Frontal cortex (tissue), 3 donors: ENCODE measurements at regions not wholly inside any gene's neighbourhood (a gene's known extent, or its start where the extent isn't known, plus 50 kb on each side); places are given as distances from the start of the nearest gene placed in this dataset.
"Not testable (repeated sequence)": the region's sequence is repeated elsewhere in the genome, so short reads cannot be mapped to it uniquely, and the experiment has no call there.

Experiments used
- DNase-seq, 2 donors: peaks; one replicate each; pipeline ENCODE4 v3.0.0; 2012; ENCODE audit warnings: low spot score in 2 of 2
- FAIRE-seq: peaks from 2 replicates; lab custom pipeline; 2012; peaks lifted over from hg19 to GRCh38; lab: Jason Lieb, UNC
- donor health status: control.
- donor health status: control.
- donor health status: control.

- DNase-seq (no peak), FAIRE-seq (no peak)
Measured at GRCh38 chr2:208890486-208890885, 483.9 kb downstream of the PTH2R start.

DNA sequence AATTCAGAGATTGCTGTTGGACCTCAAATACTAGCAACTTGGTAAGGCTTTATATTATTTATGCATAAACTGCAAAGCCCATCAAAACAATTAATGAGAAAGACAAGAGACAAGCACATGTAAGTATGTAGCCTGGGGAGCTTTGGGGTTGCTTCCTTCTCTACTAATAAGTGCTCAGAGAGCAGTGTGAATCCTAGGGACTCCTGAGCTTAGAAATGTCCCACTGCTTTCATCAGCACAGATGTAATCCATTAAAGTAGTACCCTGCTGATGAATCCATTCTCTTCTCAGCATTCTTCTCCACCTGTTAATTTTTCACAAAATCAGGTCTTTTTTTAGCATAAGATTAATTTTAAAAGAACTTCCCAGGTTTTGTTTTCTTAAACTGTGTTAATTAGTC lies 485.6 kb downstream of the PTH2R start:
- FAIRE-seq = no peak
- no peak for DNase-seq

DNA sequence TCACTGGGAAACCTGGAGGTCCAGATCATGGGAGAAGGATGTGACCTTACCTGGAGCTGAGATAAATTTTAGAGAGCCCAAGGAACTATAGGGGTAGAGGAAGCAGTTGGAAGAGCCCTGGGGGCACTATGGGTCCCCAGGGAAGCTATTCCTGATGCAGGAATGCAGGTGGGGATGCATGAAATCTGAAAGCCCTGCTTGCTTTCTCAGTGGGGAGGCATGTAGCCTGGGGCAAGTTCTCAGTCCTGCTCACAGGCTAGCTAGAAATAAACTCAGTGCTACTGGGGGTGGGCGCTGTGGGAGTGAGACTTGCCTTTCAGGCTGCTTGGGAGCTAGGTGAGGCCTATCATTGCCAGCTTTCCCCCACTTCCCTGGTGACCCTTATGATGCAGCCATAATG lies 499.7 kb downstream of the PTH2R start:
- FAIRE-seq (no peak), DNase-seq (no peak)

DNA sequence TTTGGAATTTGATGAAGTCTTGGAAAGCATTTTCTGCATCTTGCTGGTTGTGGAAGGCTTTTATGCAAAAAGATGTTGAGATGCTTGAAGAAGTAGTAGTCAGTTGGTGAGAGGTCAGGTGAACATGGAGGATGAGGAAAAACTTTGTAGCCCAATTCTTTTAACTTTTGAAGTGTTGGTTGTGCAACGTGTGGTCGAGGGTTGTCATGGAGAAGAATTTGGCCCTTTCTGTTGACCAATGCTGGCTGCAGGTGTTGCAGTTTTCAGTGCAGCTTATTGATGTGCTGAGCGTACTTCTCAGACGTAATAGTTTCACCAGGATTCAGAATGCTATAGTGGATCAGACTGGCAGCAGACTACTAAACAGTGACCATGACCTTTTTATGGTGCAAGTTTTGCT lies 508.4 kb upstream of the MAP2 start:
- no peak for FAIRE-seq
- no peak for DNase-seq

DNA sequence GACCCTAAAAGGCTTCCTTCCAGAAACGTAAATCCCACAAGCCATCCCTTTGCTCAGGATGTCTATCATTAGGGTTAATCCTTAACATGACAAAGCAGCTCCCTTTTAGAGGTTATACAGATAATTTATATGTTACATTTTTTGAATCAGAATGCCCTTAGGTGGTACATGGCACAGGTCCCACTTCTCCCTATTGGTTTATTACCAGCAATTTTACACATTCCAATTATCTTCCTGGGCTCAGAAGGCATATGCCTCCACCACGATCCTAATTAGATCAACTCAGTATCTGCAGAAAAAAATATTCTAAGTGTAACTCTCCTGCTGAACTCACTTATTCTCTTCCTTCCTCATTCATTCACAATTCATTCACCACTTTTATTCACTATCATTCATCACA lies 507.0 kb upstream of the MAP2 start:
- FAIRE-seq (no peak), DNase-seq (no peak)

- FAIRE-seq = not testable (repeated sequence)
Measured at GRCh38 chr2:208921358-208921757, 502.5 kb upstream of the MAP2 start.

GRCh38 chr2:208927867-208928266 lies 496.0 kb upstream of the MAP2 start:
- DNase-seq = no peak
- FAIRE-seq = no peak

More at GRCh38 chr2:208921358-208921757, 502.5 kb upstream of the MAP2 start:
- not testable (repeated sequence) for DNase-seq

GRCh38 chr2:208929139-208929864 lies 494.5 kb upstream of the MAP2 start:
- FAIRE-seq (no peak), DNase-seq (no peak)

- no peak for FAIRE-seq
- no peak for DNase-seq
Measured at GRCh38 chr2:208929894-208930427, 493.9 kb upstream of the MAP2 start.

DNA sequence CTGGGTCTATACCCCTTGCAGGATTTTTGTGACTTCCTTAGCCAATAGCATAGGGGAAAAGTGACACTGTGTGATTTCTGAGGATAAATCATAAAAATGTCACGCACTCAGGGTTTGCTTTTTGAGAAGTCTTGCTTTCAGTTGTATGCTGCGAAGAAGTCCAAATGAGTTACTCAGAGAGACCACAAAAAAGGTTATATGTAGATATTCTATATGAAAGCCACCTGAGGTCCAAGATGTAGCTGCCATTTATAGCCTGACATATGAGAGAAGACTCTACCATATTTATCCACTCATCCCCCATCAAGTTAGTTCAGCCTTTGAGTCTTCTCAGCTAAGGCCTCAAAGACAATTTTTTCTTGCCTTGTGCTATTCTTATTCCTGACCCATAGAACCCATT lies 488.3 kb upstream of the MAP2 start:
- FAIRE-seq (no peak), DNase-seq (no peak)

DNA sequence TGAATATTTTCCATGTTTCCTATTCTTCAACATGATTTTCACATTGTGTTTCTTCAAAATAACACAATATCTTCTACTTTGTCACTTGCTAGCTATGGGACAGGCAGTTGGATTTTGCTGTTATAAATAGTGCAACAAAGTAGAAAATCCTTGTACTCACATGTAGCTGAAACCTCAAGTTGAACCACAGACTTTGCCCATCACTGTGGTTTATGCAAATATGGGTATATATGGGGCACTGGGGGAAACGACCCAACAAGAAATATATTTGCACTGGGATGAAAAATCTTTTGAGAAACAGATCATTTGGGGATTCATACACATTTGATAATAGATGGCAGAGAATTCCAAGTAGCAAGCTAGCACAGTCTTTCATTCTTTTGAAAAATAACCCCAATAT lies 486.3 kb upstream of the MAP2 start:
- DNase-seq (no peak), FAIRE-seq (no peak)

- no peak for DNase-seq
- no peak for FAIRE-seq
Measured at GRCh38 chr2:208939852-208940251, 484.0 kb upstream of the MAP2 start.

DNA sequence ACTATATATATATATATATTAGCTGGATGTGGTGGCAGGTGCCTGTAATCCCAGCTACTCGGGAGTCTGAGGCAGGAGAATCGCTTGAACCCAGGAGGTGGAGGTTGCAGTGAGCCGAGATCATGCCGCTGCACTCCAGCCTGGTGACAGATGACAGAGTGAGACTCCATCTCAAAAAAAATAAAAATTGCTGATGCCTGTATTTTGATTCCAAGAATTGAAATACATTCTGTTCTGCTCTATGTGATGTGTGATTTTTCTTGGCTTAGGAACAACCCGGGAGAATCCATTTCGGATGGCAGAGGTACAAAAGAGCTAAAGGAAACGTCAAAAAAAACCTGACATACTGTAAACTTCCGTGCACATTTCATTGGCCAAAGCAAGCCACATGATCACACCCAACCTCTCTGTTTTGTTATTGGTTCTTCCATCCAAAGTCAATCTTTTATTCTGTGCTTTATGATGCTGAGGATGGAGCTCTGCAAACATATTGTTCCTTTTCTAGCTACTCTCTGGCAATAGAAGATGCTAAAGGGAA lies 478.1 kb upstream of the MAP2 start:
- no peak for FAIRE-seq
- no peak for DNase-seq

DNA sequence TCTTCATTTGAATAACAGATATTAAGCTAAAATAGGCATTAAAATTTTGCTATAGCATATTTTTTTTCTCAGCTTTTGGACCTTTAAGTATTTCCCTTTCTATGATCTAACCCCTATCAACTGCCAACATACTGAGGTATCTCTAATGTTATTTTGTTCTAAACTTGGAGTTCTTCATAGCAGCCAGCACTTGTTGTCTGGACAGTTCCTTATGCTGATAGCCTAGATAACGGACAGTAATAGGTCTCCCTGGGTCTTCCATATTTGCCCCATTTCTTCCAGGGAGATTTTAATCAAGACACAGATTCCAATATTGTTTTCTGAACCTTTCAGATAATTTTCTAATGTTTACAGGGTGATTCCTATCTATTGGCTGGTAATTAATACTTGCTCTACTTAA lies 475.8 kb upstream of the MAP2 start:
- DNase-seq (no peak), FAIRE-seq (no peak)

GRCh38 chr2:208970070-208970469 lies 453.8 kb upstream of the MAP2 start:
- no peak for FAIRE-seq

GRCh38 chr2:208977582-208977981 lies 446.3 kb upstream of the MAP2 start:
- no peak for DNase-seq
- no peak for FAIRE-seq

More at GRCh38 chr2:208970070-208970469, 453.8 kb upstream of the MAP2 start:
- no peak for DNase-seq

GRCh38 chr2:208978946-208979345 lies 444.9 kb upstream of the MAP2 start:
- DNase-seq (no peak), FAIRE-seq (no peak)

- DNase-seq (no peak), FAIRE-seq (no peak)
Measured at GRCh38 chr2:208980321-208980720, 443.5 kb upstream of the MAP2 start.

GRCh38 chr2:208982831-208983230 lies 441.0 kb upstream of the MAP2 start:
- FAIRE-seq = no peak
- no peak for DNase-seq

GRCh38 chr2:208983486-208983885 lies 440.4 kb upstream of the MAP2 start:
- no peak for FAIRE-seq

DNA sequence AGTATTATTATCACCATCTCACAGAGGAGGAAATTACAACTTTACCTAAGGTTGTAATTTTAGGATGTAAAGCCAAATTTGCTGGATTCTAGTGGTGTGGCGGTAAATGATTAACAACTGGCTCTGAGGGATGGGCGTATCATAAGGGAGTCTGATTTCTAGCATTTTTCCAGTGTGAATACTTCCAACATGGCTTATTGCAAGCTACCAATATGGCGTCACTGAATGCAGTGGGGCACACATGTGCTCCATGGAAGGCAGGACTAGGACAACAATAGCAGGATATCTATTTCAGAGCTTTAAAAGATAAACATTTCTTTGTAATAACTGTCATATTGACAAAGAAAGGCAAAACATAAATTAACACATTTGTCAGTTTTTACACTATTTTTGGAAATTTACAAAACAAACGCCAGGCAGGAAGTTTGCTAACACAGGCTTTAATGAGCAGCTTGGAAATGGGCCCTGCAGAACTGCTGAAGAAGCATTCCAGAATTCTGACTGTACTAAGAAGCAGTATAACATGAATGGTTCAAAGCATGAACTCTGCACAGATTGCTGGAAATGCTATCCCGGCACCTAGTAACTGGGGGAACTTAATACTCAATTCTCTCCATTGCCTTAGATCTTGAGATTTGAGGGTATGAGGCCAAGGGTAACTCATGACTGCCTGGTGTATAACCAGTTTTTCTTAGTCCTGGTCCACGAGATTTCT lies 439.3 kb upstream of the MAP2 start:
- DNase-seq (no peak), FAIRE-seq (no peak)

More at GRCh38 chr2:208983486-208983885, 440.4 kb upstream of the MAP2 start:
- no peak for DNase-seq
